Testis (tissue), 2 donors: ENCODE measurements at regions not wholly inside any gene's neighbourhood (a gene's known extent, or its start where the extent isn't known, plus 50 kb on each side); places are given as distances from the start of the nearest gene placed in this dataset.

ENCODE experiments used
- POLR2A ChIP-seq: fragments of 450-650 bp; IDR thresholded peaks from one replicate; pipeline ENCODE4 v1.6.1; 2017; ENCODE audit warnings: antibody characterized with exemption, mild to moderate bottlenecking, moderate library complexity
- TF ChIP-seq, protein P1 (sequence below), 3 experiments: fragments of 450-650 bp in 2 of 3; fragments of 200-600 bp in 1 of 3; sonication (generic) in 1 of 3; IDR thresholded peaks; one replicate each; pipeline ENCODE4 v1.5.1; 2016 to 2019; ENCODE audit warnings: antibody characterized with exemption in 3 of 3, mild to moderate bottlenecking in 2 of 3, moderate library complexity in 1 of 3

DNA sequence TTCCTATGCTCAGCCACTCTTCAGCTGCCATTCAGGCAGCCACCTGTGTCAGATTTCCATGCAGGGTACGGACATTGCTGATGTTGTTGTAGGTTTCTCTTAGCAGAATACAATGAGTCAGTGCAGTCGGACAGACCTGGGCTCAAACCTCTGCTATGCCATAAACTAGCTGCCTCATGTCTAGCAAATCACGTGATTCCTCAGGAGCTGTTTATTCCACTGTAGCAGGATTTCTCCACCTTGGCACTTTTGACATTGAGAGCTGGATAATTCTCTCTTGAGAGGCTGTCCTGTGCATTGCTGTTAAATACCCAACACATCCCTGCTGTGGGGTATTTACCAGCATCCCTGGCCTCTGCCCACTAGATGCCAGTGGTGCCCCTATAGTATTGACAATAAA, 413.8 kb upstream of the CDH4 start:
- TF ChIP-seq, protein P1, sequence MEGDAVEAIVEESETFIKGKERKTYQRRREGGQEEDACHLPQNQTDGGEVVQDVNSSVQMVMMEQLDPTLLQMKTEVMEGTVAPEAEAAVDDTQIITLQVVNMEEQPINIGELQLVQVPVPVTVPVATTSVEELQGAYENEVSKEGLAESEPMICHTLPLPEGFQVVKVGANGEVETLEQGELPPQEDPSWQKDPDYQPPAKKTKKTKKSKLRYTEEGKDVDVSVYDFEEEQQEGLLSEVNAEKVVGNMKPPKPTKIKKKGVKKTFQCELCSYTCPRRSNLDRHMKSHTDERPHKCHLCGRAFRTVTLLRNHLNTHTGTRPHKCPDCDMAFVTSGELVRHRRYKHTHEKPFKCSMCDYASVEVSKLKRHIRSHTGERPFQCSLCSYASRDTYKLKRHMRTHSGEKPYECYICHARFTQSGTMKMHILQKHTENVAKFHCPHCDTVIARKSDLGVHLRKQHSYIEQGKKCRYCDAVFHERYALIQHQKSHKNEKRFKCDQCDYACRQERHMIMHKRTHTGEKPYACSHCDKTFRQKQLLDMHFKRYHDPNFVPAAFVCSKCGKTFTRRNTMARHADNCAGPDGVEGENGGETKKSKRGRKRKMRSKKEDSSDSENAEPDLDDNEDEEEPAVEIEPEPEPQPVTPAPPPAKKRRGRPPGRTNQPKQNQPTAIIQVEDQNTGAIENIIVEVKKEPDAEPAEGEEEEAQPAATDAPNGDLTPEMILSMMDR (IDR thresholded peaks at IDR 0.05): no peak
- no peak for TF ChIP-seq POLR2A
